Right lobe of liver (tissue), 4 donors: ENCODE measurements at regions not wholly inside any gene's neighbourhood (a gene's known extent, or its start where the extent isn't known, plus 50 kb on each side); places are given as distances from the start of the nearest gene placed in this dataset.

Source experiments
- POLR2A ChIP-seq: fragments of 450-650 bp; IDR thresholded peaks from one replicate; pipeline ENCODE4 v1.6.1; 2017; ENCODE audit warnings: antibody characterized with exemption, mild to moderate bottlenecking
- TF ChIP-seq, protein P1 (sequence below), 4 donors: fragments of 200-600 bp in 3 of 4; fragments of 450-650 bp in 1 of 4; IDR thresholded peaks; one replicate each; pipeline versions ENCODE4 v1.5.1 to v1.8.0; 2016 to 2022; ENCODE audit warnings: antibody characterized with exemption in 4 of 4, mild to moderate bottlenecking in 2 of 4
- donor health status: DM: no; HTN: no; CAD: no.
- donor health status: DM: no; HTN: no; CAD: no.
- donor health status: DM: no; HTN: yes; CAD: no.

DNA sequence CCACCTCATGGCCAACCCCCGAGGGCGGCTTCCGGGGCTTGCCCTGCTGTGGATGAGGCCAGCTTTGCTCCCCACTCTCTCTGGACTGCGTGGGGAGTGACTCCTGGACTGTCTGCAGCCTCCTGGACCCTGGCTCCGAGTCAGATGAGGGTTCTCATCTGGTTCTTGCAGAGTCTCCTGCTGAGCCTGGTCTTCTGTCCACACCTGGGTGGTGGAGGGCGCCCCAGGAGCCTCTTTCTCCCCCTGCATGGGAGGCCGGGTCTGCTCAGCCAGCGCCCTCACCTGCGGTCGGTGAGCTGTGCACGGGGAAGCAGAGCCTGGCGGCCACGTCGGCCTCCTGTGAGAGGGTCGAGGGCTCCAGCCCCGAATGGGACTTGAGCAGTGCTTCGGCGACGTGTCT is 78.3 kb downstream of the RTP5 start:
- TF ChIP-seq, protein P1, sequence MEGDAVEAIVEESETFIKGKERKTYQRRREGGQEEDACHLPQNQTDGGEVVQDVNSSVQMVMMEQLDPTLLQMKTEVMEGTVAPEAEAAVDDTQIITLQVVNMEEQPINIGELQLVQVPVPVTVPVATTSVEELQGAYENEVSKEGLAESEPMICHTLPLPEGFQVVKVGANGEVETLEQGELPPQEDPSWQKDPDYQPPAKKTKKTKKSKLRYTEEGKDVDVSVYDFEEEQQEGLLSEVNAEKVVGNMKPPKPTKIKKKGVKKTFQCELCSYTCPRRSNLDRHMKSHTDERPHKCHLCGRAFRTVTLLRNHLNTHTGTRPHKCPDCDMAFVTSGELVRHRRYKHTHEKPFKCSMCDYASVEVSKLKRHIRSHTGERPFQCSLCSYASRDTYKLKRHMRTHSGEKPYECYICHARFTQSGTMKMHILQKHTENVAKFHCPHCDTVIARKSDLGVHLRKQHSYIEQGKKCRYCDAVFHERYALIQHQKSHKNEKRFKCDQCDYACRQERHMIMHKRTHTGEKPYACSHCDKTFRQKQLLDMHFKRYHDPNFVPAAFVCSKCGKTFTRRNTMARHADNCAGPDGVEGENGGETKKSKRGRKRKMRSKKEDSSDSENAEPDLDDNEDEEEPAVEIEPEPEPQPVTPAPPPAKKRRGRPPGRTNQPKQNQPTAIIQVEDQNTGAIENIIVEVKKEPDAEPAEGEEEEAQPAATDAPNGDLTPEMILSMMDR (IDR thresholded peaks at IDR 0.05): no peak
- no peak for TF ChIP-seq POLR2A
